Endothelial cell of hepatic sinusoid (primary cell): ENCODE measurements at regions not wholly inside any gene's neighbourhood (a gene's known extent, or its start where the extent isn't known, plus 50 kb on each side); places are given as distances from the start of the nearest gene placed in this dataset.

ENCODE experiments used
- in situ Hi-C: cut with HindIII; loops from 2 replicates; pipeline ENCODE4 v1.10.0; 2017; ENCODE audit warnings: low sequenced_read_pairs

- in situ Hi-C loops = no loop called here
These were observed 98.4 kb upstream of the NCKAP5 start for GRCh38 chr2:133666621-133667020.

DNA sequence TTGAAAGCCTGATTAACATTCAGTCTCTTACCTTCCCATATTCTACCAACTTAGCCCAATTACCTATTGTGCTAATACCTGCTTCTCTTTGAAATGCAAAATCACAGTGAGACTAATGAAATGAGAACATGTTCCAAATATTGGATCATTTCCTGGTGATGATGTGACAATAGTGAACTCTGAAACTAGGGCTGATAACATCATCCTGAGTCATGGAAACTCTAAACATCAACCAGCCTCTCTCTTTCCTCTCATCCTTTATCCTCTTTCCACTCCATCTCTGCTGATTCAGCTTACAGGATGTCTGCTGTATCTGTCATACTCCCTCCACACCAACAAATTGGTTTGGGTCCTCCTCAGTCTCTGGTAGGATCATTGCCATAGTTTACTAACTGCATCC lies 98.8 kb upstream of the NCKAP5 start:
- in situ Hi-C loops = no loop called here

- in situ Hi-C loops = no loop called here
These were observed 99.7 kb upstream of the NCKAP5 start for GRCh38 chr2:133667968-133668367.

DNA sequence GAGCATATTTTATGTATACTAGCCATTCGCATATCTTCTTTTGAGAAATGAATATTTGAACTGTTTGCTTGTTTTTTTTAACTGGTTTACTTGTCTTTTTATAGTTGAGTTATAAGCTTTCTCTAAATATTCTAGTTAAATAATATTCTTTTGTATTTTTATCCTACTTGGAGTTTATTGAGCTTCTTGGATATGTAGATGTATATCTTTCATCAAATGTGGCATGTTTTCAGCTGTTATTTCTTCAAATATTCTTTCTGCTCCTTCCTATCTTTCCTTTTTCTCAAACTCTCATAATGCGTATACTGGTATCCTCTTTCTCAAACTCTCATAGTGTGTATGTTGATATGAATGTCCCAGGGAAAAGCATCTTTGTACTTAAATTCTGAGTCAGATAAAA lies 100.3 kb upstream of the NCKAP5 start:
- in situ Hi-C loops = no loop called here

GRCh38 chr2:133673305-133673905 lies 105.1 kb upstream of the NCKAP5 start:
- in situ Hi-C loops = no loop called here

- in situ Hi-C loops = no loop called here
These were observed 105.8 kb upstream of the NCKAP5 start for GRCh38 chr2:133674066-133674432.

DNA sequence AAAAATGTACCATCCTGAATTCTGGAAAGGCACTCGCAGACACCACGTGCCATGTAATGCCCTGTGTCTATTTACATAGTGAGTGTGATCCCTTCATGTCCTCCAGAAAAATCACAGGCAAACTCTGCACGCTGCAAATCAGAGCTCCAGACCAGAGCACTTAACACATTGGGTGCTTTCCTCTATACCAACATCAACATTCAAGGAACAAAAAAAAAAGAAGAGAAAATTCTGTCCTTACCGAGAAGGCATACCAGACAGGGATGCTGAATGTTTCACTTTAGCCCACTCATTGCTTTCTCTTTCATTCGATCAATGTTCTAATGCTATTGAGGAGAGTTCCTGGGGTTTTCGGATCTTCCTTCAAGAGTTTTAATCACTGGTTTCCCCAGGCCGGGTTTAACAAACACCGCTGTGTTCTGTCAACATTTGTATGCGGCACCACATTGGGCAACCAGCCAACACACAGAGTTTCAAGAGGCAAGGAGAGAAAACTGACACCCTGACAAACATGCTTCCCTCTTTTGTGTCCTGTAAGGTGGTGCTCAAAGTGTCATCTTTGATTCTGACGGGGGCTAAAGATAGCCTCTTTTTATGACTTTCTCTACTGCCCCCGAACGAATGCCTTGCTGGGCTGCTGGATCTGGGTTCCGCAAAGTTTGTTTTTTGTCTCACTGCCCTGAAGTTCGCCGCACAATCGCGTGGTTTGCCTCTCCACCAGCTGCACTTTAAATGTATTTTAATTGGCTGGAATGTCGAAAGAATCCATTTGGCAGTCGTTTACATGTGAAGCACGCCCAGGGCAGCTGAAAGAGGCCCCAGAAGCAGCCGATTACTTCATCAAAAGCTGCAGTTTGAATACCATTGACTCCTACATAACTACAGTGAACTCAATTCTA lies 106.4 kb upstream of the NCKAP5 start:
- in situ Hi-C loops = no loop called here

- in situ Hi-C loops = no loop called here
These were observed 108.3 kb upstream of the NCKAP5 start for GRCh38 chr2:133676392-133677130.

DNA sequence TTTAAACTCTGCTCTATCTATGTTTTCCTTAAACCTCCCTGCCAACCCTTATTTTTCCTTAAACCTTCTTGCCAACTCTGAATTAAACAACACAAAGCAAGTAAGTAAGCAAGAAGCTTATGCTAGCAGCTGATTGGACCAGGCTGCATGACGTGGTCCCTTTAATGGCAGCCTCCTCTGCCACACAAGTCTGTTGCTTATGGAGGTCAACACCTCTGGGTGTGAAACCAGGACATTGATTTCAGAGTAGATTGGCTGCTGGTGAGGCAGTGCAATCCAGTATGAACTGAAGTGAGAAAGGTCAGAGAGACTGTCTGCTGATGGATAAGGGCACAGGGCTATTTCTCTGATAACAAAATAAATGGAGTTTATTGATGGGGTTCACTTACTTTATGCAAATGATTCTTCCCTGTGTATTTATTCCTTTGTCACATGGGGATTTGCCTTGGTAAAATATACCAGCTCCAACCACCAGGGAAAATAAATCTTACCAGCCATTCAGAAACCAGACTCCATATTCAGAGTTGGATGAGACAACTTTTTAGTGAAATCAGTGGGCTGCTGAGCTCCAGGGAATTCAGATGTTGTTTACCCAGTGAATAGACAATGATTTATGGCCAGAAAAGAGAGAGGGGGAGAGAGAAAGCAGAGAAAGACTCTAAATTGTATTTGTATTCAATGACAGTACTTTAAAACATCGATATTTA lies 112.2 kb upstream of the NCKAP5 start:
- in situ Hi-C loops = no loop called here

GRCh38 chr2:133682347-133682746 lies 114.1 kb upstream of the NCKAP5 start:
- in situ Hi-C loops = no loop called here

- in situ Hi-C loops = no loop called here
These were observed 114.6 kb upstream of the NCKAP5 start for GRCh38 chr2:133682906-133683305.

GRCh38 chr2:133685636-133686215 lies 117.5 kb upstream of the NCKAP5 start:
- in situ Hi-C loops = no loop called here

DNA sequence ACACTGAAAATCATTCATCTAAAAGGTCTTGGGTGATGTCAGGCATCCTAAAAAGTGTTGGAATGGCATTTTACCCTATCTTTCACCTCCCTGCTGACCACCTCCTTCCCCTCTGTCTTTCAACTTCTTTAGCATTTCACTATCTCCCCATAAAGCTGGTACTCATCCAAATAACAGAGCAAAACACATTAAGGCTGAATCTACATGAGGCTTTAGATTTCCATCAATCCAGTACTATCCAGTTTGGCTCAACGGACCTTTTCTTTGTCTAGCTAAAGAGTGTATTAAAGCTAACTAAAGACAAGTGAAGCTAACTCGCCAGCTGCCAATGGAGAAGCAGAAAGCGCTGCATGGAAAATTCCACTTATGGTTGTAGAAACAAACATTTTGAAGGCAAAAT lies 122.5 kb upstream of the NCKAP5 start:
- in situ Hi-C loops = no loop called here

DNA sequence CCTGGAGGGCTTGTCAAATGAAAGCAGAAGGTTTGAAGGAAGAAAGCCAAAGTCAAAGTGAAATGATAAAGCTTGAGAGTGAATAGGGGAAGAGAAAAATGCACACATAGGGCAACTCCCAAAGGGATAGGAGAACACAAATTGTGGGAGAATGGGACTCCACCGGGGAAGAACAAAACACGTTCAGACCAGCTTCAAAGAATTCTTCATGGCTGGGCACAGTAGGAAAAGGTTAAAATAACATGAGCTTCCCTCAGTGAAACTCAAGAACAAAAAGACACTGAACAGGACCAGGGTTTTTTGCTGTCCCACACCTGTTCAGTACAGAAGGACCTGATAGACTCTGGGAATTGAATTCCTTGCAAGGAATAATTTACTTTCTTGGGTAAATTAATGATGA lies 123.1 kb upstream of the NCKAP5 start:
- in situ Hi-C loops = no loop called here

DNA sequence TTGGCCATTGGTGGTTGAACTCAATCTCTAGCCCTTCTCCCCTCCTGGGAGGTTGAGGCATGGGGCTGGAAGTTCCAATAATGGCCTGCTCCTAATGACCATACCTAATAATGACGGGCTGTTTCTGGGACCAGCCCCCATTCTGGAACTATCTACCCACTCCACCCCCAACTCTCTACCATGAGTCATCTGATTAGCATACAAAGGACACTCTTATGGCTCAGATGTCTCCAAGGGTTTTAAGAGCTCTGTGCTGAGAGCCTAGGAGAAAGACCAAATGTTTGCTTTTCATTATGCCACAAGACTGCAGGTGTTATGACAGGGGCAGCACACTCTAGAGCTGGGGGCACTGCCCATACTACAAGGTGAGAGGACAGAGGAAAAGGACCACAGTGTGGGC lies 137.0 kb upstream of the NCKAP5 start:
- in situ Hi-C loops = no loop called here

DNA sequence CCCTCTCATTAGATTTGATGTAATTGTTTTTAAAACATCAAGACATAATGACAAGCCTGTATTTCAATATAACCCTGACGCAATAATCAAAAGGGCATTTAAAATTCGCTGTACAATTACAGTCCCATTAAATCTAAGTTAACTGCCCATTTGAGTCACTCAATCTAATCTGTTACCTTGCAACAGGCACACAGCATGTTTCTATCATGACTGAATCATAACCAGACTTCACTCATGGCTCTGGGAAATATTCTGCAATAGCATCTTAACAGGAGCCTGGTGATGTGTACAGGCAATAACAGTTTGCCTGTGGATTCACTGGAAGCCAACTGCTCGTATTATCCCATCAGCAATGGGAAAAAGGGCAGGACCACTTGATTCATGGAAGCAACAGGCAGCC lies 142.3 kb upstream of the NCKAP5 start:
- in situ Hi-C loops = no loop called here

- in situ Hi-C loops = no loop called here
These were observed 142.9 kb upstream of the NCKAP5 start for GRCh38 chr2:133711201-133711600.

DNA sequence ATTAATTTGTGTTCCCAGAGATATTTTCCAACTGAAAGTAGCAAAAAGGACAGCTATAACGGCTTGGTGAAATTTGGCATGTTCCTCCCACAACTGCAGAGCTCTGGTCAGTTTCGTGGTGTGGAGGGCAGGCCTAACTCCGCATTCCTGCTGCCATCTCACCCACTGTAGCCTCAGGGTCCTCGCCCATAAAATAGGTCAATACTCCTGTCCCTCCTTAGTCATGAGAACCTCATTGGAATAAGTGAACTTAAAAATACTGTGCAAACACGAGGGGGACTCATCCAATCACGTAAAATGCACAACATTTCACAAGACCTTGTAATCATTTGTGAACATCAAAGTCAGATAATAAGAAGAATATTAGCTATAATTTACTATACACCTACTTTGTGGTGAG lies 143.5 kb upstream of the NCKAP5 start:
- in situ Hi-C loops = no loop called here

DNA sequence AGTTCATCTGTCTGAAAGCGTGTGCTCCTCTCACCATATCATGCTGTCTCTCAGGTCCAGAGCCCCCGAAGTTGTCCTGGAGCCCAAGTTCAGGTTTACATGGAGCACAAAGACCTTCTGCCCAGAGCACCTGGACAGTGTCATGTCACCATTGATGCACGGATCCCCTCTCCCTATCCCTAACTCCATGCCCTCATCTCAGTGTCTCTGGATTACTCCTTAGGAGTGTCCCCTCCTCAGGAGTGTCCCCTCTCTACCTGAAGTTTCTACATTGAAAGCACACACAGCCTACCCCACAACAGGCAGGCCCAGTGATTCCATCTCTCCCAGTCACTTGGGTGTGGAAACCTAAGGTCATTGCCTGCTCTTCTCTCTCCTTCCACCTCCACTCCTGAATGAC lies 144.1 kb upstream of the NCKAP5 start:
- in situ Hi-C loops = no loop called here

GRCh38 chr2:133713049-133713580 lies 144.9 kb upstream of the NCKAP5 start:
- in situ Hi-C loops = no loop called here

DNA sequence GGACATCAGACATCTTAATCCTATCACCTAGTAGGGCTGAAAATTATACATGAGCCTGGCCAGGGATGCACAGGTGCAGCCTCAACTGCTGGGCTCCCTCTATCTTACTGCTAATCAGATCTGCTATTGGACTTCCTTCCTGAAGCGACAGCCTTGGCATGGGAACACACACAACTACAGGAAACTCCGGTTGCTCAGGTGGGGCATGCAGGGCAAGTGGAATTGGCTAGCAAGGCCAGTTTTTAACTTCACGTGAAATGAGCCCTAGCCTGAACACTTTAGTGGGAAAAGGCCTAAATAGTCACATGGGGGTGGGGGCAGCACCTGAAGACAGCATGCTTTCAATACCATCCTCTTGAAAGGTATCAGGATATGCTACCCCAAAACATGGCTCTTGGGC lies 147.9 kb upstream of the NCKAP5 start:
- in situ Hi-C loops = no loop called here
